ENCODE measurements at regions not wholly inside any gene's neighbourhood (a gene's known extent, or its start where the extent isn't known, plus 50 kb on each side); places are given as distances from the start of the nearest gene placed in this dataset.

GRCh38 chr15:97091093-97091492 is 760.6 kb downstream of the NR2F2 start:
- TF ChIP-seq, protein P1, sequence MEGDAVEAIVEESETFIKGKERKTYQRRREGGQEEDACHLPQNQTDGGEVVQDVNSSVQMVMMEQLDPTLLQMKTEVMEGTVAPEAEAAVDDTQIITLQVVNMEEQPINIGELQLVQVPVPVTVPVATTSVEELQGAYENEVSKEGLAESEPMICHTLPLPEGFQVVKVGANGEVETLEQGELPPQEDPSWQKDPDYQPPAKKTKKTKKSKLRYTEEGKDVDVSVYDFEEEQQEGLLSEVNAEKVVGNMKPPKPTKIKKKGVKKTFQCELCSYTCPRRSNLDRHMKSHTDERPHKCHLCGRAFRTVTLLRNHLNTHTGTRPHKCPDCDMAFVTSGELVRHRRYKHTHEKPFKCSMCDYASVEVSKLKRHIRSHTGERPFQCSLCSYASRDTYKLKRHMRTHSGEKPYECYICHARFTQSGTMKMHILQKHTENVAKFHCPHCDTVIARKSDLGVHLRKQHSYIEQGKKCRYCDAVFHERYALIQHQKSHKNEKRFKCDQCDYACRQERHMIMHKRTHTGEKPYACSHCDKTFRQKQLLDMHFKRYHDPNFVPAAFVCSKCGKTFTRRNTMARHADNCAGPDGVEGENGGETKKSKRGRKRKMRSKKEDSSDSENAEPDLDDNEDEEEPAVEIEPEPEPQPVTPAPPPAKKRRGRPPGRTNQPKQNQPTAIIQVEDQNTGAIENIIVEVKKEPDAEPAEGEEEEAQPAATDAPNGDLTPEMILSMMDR (IDR thresholded peaks at IDR 0.05; ENCODE audit: borderline replicate concordance, insufficient read depth, low read depth, low read length): no peak
- no peak overlapping the region for H3K4me3 ChIP-seq (ENCODE audit: low read depth, low read length)

DNA sequence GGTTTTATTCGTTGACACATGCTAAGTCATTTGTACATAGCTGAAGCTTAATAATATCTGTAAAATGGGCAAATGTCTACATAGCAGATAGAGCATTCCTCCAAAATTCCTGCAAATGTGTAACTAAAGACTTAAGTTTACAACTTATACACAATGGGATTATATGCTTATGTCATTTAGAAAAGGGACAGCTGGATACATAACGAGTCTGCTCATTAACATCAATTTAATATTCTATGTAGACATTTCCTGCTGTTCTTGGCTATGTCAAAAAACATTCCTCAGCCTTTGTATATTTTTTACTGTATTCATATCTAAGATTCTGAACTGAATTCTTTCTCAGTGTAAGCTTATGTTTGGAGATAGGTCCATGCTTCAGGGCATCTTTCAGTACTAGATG is 762.2 kb downstream of the NR2F2 start:
- no peak overlapping the region for H3K4me3 ChIP-seq (ENCODE audit: low read depth, low read length)
- TF ChIP-seq, protein P1 (IDR thresholded peaks at IDR 0.05; ENCODE audit: borderline replicate concordance, insufficient read depth, low read depth, low read length): no peak

DNA sequence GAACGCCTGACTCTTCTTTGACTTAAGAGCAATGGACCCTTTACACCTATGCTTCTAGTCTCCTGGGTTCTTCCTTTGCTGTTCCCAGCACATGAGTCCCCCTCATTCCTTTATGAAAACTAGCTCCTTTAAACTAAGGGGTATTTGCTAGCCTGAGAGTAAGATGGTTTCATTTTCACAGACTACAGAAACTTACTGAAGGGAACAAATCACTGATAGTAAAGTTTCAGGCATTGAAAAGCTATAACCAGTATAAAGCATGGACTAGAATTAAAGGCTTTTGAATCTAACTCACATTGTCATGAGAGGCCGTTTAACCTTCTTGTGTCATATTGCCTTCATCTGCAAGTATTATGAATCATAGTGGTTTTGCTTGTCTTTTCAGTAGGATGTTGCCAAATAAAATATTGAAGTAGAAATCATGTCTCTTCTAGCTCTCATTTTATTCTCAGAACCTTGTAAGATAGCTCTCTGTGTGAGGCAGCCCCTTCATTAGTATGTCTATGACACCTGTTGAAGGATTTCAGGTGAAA is 765.9 kb downstream of the NR2F2 start:
- H3K4me3 ChIP-seq (ENCODE audit: low read depth, low read length): no peak overlapping the region
- TF ChIP-seq, protein P1 (IDR thresholded peaks at IDR 0.05; ENCODE audit: borderline replicate concordance, insufficient read depth, low read depth, low read length): no peak

DNA sequence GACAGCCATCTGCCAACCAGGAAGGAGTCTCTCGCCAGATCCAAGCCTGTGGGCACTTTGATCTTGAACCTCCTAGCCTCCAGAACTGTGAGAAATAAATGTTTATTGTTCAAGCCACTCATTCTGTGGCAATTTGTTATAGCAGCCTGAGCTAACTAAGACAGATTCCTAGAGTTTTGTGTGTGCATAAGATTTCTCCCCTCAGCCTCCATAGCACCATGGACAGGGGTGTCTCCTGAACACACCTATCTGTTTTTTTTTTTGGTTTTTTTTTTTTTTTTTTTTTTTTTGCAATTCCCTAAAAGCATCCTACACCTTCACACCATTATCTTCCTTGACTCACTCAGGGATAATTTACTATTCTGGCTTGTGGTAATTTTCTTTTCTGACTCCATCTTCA is 768.5 kb downstream of the NR2F2 start:
- H3K4me3 ChIP-seq (ENCODE audit: low read depth, low read length): no peak overlapping the region
- TF ChIP-seq, protein P1 (IDR thresholded peaks at IDR 0.05; ENCODE audit: borderline replicate concordance, insufficient read depth, low read depth, low read length): no peak

- TF ChIP-seq, protein P1 (IDR thresholded peaks at IDR 0.05; ENCODE audit: borderline replicate concordance, insufficient read depth, low read depth, low read length): no peak
- H3K4me3 ChIP-seq (ENCODE audit: low read depth, low read length): no peak overlapping the region
Measured at GRCh38 chr15:97101572-97101971, 771.1 kb downstream of the NR2F2 start.

- TF ChIP-seq, protein P1 (IDR thresholded peaks at IDR 0.05; ENCODE audit: borderline replicate concordance, insufficient read depth, low read depth, low read length): no peak
- no peak overlapping the region for H3K4me3 ChIP-seq (ENCODE audit: low read depth, low read length)
Measured at GRCh38 chr15:97114900-97115760, 784.6 kb downstream of the NR2F2 start.

GRCh38 chr15:97115761-97116070 is 785.2 kb downstream of the NR2F2 start:
- H3K4me3 ChIP-seq (ENCODE audit: low read depth, low read length): no peak overlapping the region
- TF ChIP-seq, protein P1 (IDR thresholded peaks at IDR 0.05; ENCODE audit: borderline replicate concordance, insufficient read depth, low read depth, low read length): no peak
